Astrocyte of the hippocampus (primary cell): ENCODE measurements at regions not wholly inside any gene's neighbourhood (a gene's known extent, or its start where the extent isn't known, plus 50 kb on each side); places are given as distances from the start of the nearest gene placed in this dataset.

Experiments
- DNase-seq: peaks from one replicate; pipeline ENCODE4 v3.0.0; 2011; ENCODE audit warnings: low read depth, low spot score

GRCh38 chr1:82318265-82318664 lies 517.5 kb downstream of the ADGRL2 start:
- DNase-seq = no peak

DNA sequence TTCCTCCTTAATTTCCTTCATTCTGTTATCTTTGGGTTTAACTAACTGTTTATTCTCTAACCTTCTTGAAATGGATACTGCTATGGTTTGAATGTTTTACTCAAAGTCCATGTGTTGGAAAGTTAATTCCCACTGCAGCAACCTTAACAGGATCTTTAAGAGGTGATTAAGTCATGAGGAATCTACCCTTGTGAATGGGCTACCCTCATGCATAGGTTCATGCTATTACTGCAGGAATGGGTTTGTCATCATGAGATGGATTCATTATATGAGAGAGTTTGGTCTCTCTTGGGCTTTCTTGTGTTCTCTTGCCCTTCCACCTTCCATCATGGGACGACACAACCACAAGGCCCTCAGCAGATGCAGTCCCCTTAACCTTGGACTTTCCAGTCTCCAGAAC lies 516.9 kb downstream of the ADGRL2 start:
- peak; percentile 27 for DNase-seq

DNA sequence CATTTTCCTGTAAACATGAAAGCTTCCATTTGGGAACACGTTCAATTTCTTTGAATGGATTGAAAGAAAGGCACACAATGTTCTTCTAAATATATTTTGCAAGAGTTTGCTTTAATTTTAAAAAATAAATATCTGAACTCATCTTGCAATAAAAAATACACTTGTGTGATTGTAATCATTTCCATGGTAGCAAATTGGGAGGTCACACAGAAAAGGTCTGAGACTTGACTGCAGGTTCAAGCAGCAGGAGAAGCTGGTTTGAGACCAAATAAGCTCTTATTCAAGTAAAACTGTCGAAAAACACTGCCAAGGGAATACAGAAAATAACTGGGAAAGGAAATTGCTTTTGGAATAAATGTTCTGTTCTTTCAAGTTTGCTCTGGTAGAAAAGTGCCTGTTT lies 498.9 kb downstream of the ADGRL2 start:
- DNase-seq = no peak

DNA sequence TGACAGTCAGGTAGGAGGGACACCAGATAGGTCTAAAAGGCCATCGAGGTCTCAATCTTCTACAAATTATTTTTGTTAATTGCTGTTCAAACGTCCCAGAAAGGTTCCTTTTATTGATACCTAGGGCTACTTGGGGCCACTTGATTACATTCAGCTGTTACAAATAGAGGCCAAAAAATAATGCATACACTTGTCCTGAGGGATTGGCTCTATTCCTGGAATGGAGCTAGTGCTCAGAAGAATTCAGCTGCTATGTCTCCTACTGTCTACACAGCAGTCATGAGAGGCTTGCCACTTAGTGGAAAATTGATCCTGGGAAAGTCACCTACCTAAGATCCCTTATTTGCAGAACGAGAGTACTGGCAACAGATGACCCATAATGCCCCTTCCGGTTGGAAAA lies 498.3 kb downstream of the ADGRL2 start:
- no peak for DNase-seq

GRCh38 chr1:82297139-82297896 lies 496.6 kb downstream of the ADGRL2 start:
- no peak for DNase-seq

GRCh38 chr1:82287556-82287955 lies 486.8 kb downstream of the ADGRL2 start:
- no peak for DNase-seq

DNA sequence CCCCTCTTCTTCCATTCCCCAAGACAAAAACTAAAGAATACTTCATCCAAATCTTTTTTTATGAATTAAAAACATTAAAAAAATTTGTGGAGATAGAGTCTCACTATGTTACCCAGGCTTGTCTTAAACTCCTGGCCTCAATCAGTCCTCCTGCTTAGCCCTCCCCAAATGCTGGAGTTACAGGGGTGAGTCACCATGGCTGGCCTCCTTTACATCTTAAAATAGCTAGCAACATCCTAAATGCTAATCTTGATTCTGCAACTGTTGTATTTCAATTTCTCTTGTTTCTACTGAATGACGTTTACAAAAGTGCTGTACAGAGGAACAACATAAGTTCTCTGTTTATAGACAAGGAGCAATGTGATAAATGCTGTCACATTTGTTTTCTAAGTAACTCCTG lies 483.5 kb downstream of the ADGRL2 start:
- DNase-seq = no peak

DNA sequence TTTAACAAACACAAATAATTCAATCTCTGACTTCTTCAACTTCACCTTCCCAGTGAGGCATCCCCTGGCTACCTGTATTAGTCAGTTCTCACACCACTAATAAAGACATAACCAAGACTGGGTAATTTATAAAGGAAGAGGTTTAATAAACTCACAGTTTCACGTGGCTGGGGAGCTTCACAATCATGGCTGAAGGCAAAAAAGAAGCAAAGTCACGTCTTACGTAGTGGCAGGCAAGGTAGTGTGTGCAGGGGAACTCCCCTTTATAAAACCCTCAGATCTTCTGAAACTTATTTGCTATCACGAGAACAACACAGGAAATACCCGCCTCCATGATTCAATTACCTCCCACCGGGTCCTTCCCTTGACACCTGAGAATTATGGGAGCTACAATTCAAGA lies 478.5 kb downstream of the ADGRL2 start:
- DNase-seq = no peak

DNA sequence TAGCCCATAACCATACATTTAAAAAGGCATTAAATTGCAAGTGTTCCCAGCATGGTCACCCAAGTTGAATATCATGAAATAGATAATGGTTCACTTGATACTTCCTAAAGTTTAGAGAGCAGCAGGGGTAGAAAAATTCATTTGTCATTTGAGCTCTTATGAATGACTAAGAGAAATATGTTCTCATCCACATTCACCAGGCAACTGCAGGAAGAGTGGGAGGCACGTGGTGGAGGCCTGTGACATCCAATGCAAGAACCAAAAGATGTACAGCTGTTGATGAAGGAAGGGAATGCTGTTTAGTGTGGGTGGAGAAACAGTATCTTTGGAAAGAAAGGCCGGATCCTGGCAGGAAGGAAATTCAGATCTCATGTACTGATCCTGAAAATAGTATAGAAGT lies 473.1 kb downstream of the ADGRL2 start:
- DNase-seq = no peak

DNA sequence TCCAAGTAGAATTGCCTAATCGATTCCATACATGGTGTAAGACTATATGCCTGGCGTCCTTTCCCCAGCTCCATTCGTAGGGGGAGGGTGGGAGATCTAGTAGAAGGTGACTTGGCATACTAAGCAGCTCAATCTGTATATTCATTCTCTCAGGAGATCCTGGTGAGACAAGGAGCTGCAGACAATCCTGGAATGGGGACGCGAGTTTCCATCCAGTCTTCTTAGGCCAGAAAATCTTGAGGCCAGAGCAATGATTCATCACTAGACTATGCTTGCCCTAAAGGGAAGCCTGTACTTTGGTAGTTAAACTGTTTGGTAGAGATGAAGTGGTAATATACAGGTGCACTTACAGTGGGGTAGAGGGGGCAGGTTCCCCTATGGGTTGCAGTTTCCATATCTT lies 468.7 kb downstream of the ADGRL2 start:
- DNase-seq = peak; percentile 75

DNA sequence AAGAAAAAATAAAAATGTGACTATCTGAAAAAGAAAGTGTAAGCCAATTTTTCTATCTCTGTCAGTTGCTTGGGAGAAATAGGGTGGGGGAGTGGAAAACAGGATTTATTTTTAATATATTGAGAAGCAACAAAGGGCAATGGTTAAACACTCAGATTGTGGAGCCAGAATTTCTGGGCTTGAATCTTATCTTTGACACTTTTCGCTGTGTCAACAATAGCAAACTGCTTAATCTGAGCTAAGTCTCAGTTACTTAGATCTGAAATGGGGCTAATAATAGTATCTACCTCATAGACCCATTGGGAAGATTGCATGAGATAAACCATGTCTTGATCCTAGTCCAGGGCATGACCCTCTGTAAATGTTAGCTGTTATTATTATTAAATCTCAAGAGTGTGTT lies 468.1 kb downstream of the ADGRL2 start:
- no peak for DNase-seq

DNA sequence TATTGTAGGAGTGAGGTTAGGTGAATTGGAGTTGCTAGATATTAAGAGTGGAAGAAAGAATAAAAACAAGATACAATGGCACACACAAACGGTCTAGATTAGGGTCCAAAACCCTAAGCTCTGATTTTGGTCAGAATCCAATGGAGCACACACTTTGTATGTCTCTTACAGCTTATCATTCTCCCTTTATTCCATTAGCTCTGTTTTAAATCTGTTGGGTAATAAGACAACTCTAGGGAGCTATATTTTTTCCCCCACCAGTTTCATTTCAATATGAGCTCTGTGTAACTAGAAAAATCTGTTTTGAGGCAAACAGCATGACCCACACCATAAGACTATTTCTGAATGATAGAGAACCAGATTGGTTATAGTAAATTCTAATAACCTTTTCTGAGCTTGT lies 465.6 kb downstream of the ADGRL2 start:
- no peak for DNase-seq

DNA sequence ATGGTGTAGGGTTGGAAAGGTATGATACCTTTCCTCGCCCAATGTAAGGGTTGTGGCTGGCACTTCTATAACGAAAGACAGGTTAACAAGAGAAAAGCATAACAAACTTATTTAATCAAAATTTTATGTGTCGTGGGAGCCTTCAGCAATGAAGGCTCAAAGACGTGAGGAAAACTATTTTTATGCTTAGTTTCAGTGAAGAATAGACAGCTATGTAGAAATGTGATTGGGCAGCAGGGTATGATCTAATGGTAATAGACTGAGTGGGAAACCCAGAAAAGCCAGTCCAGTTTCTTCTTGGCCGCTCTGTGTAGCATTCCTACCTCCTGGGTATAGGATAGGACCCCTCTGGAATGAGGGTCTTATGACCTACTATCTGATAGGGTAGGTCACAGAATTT lies 464.7 kb downstream of the ADGRL2 start:
- no peak for DNase-seq

DNA sequence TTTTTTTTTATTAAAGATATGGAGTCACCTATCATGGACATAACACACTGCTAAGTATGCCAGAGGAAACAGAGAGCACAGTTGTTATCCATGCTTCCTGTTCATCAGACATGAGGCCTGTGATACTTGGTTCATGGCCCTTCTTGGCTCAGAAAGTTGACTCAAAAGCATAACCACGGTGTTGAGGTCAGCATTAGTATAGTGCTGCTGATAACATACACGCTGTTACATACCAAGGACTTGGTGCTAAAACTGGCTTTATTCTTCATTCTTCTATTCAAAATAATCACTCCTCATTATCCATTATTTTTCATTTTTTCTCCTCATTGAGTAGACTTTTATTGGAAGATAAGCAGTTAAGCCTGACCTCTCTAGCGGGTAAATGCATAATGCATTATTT lies 464.1 kb downstream of the ADGRL2 start:
- no peak for DNase-seq

- no peak for DNase-seq
Measured at GRCh38 chr1:82263396-82263795, 462.7 kb downstream of the ADGRL2 start.

GRCh38 chr1:82260666-82261065 lies 459.9 kb downstream of the ADGRL2 start:
- no peak for DNase-seq

DNA sequence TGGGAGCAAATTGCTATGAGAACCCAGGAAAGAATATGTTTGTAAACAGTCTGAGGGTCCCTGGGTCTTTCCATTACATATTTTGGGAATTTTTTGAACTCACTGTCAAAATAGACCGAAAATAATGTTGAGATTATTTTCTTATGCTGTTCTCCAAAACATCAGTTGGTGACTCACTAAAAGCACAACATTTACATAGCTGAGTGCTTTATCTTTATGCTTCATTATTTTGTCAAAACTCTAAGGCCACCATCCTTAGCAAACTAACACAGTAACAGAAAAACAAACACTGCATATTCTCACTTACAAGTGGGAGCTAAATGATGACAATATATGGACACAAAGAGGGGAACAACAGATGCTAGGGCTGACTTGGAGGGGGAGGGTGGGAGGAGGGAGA lies 459.3 kb downstream of the ADGRL2 start:
- peak; percentile 18 for DNase-seq

DNA sequence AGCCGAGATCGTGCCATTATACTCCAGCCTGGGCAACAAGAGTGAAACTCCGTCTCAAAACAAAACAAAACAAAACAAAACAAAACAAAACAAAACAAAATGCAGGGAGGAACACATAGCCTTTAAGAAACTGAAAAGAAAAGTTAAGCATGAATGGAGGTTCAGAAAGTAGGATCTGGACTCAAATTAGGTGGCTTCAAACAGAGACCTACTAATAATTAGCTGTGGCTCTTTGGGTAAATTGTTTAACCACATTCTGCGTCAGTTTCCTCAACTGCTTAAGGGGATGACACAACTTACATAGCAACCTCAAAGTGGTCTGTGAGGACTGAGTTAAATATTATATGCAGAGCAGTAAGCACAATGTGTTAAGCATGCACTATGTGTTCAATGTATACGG lies 458.2 kb downstream of the ADGRL2 start:
- no peak for DNase-seq

DNA sequence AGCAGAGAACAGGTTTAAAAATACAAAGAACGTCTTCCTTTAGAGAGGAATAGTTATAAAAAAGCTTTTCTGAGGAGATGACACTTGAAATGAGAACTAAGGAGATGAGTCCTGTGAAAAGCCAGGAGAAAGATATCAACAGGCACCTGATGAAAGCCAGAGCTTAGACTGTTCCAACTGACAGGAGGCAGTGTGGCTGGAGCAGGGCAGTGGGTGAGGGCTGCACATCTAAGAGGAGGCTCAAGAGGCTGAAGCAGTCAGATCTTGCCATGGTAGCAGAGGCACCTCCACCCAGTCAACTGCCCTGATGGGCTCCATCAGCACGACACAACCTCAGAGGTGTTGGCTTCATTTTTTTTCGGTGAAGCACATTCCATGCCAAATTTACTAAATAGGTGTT lies 445.3 kb downstream of the ADGRL2 start:
- no peak for DNase-seq

GRCh38 chr1:82245345-82246014 lies 444.7 kb downstream of the ADGRL2 start:
- DNase-seq = no peak

DNA sequence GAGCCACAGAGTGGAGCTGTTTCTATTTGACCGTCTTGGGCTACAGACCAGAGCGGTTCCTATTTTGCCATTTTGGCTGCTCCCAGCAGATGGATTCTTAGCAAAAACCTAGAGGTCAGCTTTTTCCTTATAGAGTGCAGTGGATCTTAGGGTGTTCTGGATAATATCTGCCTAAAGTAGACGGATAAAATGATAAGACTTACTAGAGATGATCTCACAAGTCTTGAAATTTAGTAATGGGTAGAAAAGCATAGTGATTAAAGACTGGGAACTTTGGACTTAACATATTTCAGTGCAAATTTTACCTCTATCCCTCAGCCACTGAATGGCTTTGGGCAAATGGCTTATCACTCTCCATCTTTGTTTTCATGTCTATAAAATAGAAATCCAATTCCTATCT lies 439.8 kb downstream of the ADGRL2 start:
- DNase-seq = no peak

GRCh38 chr1:82230667-82231066 lies 429.9 kb downstream of the ADGRL2 start:
- DNase-seq = no peak

DNA sequence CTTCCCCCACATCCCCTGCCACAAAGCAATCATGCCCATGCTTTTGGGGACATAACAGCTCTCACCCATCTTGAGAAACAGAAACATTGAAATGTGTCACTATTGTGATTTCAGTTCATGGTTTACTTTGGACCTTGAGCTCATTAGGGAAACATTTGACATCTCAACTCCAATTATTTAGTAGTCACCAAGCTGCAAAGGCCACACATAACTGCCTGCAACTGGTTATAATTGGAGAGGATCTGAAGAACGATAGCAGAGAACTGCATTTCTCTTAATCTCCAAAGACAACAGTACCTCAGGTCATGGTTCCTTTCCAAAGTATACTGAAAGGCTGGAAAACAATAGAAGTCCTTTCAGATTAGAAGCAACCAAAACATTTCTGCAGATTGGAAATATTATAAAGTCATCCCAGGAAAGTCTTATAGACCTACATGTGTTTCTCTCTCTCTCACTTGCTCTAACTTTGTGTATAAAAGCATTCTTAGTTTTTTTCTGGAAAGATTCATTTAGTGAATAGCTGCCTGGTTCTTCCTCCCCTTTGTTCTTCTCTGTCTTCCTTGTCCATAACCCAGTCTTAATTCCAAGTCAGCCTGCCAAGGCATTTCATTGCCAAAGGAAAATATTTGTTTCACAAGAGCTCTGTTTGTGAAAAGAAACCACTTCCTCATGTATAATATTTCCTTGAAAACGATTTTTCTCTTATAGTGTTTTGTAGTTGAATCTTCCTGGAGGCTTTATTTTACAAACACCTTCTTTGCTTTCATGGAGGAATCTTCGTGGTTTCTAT lies 426.8 kb downstream of the ADGRL2 start:
- peak; percentile 57 for DNase-seq
